Smooth muscle cell (in vitro differentiated cells): ENCODE measurements at regions not wholly inside any gene's neighbourhood (a gene's known extent, or its start where the extent isn't known, plus 50 kb on each side); places are given as distances from the start of the nearest gene placed in this dataset.

ENCODE experiments used
- DNase-seq: peaks from one replicate; lab custom pipeline; 2025; ENCODE audit not compliant: unreplicated experiment; lab: John Stamatoyannopoulos, UW
- H2AFZ ChIP-seq: fragments of 200-600 bp; sonication (generic); 2 replicates; pipeline ENCODE4 v1.6.0; 2016; ENCODE audit warnings: antibody characterized with exemption, low read depth, mild to moderate bottlenecking
- H3F3A ChIP-seq: fragments of 200-600 bp; sonication (generic); 2 replicates; pipeline ENCODE4 v1.6.0; 2017; ENCODE audit warnings: antibody characterized with exemption, low read depth
- H3K27ac ChIP-seq: fragments of 200-600 bp; sonication (generic); 2 replicates; pipeline ENCODE4 v1.5.1; 2016; ENCODE audit warnings: low read depth, mild to moderate bottlenecking
- H3K27me3 ChIP-seq: fragments of 200-600 bp; sonication (generic); 2 replicates; pipeline ENCODE4 v1.6.1; 2016; ENCODE audit warnings: low read depth, mild to moderate bottlenecking
- H3K36me3 ChIP-seq: fragments of 200-600 bp; sonication (generic); 2 replicates; pipeline ENCODE4 v1.5.1; 2016; ENCODE audit warnings: low read depth
- H3K4me1 ChIP-seq: fragments of 200-600 bp; sonication (generic); 2 replicates; pipeline ENCODE4 v1.5.1; 2016; ENCODE audit warnings: low read depth
- H3K4me2 ChIP-seq: fragments of 200-600 bp; sonication (generic); 2 replicates; pipeline ENCODE4 v1.6.0; 2016; ENCODE audit warnings: mild to moderate bottlenecking
- H3K4me3 ChIP-seq: fragments of 200-600 bp; sonication (generic); 2 replicates; pipeline ENCODE4 v1.5.1; 2016; ENCODE audit warnings: mild to moderate bottlenecking
- H3K79me2 ChIP-seq: fragments of 200-600 bp; sonication (generic); 2 replicates; pipeline ENCODE4 v1.6.0; 2016; ENCODE audit warnings: low read depth, mild to moderate bottlenecking
- H3K9ac ChIP-seq: fragments of 200-600 bp; sonication (generic); 2 replicates; pipeline ENCODE4 v1.6.0; 2016; ENCODE audit warnings: low read depth
- H3K9me3 ChIP-seq: fragments of 200-600 bp; sonication (generic); replicated peaks from 2 replicates; pipeline ENCODE4 v1.5.1; 2016; ENCODE audit warnings: low read depth
- H4K20me1 ChIP-seq: fragments of 200-600 bp; sonication (generic); 2 replicates; pipeline ENCODE4 v1.6.0; 2016; ENCODE audit warnings: low read depth
- WGBS: methylation state at CpG from one replicate; pipeline ENCODE4 v1.1.7; 2016; ENCODE audit warnings: low lambda C conversion rate; 5-methylcytosine and 5-hydroxymethylcytosine counted together
- TF ChIP-seq, protein P1 (sequence below): fragments of 200-600 bp; sonication (generic); IDR thresholded peaks from 2 replicates; pipeline ENCODE4 v1.5.1; 2017; ENCODE audit warnings: borderline replicate concordance, mild to moderate bottlenecking, antibody characterized with exemption; ENCODE audit not compliant: insufficient read depth, poor library complexity, severe bottlenecking

DNA sequence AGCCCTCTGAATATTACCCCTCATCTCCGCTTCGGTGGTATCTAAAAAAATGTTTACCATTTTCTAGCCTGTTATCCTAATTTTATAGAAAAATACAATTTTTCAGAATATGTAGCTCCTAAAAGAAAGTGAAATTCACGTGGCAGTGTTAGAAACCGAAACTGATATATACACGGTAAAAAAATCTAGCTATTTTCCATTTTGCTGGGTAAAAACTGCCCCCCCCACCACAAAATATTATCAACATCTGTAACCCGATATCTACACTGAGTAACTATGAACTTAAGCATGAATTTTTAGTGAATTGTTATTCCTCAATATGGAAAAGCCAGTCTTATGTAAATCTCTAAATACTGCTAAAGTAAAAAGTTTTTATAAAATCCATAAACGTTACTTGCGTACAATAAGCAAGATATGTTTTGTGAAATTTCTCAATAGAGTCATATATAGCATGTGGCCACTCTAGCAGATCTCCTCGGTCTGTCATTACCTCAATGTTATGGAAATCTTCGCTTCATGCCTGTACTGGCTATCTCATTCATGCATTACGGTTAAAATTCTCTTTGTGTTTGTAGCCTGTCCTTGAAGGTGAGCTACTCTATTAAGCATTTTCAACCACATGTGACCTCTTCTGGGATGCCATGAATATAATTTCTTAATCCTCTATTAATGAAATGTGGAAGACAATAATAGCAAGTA, 524.2 kb downstream of the TRIB2 start:
- H2AFZ ChIP-seq = no peak overlapping the region
- no peaks in the 10 kb centered on the region for H3F3A ChIP-seq
- no peaks in the 10 kb centered on the region for H3K79me2 ChIP-seq
- TF ChIP-seq, protein P1, sequence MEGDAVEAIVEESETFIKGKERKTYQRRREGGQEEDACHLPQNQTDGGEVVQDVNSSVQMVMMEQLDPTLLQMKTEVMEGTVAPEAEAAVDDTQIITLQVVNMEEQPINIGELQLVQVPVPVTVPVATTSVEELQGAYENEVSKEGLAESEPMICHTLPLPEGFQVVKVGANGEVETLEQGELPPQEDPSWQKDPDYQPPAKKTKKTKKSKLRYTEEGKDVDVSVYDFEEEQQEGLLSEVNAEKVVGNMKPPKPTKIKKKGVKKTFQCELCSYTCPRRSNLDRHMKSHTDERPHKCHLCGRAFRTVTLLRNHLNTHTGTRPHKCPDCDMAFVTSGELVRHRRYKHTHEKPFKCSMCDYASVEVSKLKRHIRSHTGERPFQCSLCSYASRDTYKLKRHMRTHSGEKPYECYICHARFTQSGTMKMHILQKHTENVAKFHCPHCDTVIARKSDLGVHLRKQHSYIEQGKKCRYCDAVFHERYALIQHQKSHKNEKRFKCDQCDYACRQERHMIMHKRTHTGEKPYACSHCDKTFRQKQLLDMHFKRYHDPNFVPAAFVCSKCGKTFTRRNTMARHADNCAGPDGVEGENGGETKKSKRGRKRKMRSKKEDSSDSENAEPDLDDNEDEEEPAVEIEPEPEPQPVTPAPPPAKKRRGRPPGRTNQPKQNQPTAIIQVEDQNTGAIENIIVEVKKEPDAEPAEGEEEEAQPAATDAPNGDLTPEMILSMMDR = no peak
- WGBS = 80% methylated on average over 11 of the region's 11 CpGs
- H4K20me1 ChIP-seq = no peaks in the 10 kb centered on the region
- no peak overlapping the region for H3K4me3 ChIP-seq
- no peaks in the 10 kb centered on the region for H3K4me1 ChIP-seq
- H3K9me3 ChIP-seq = no peaks in the 10 kb centered on the region
- no peaks in the 10 kb centered on the region for H3K27me3 ChIP-seq
- no peak overlapping the region for H3K9ac ChIP-seq
- H3K4me2 ChIP-seq = no peak overlapping the region
- H3K36me3 ChIP-seq = no peaks in the 10 kb centered on the region
- H3K27ac ChIP-seq = no peak overlapping the region
- no peak for DNase-seq

DNA sequence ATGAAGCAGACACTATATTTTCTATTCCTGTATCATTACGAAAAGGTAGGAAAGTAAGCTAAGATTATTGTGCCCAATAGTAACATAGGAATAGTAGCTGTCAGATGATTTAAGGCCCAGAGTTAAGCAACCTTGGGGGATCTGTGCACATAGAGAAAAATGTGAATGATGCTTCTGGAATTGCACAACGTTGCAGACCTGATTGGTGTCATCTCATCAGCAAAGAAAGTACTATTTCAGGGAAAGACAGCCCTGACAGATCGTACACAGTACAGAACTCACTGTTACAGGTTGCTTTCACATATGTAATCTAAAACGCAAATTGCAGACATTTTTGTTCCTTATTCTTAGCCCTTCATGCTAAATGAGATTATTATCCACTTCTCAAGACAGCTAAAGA, 535.9 kb downstream of the TRIB2 start:
- WGBS = 47% methylated on average over 4 of the region's 4 CpGs
- Histone ChIP-seq H3K27ac (no peak overlapping the region), H3K4me3 (no peak overlapping the region), H2AFZ (no peak overlapping the region), H3K9me3 (peaks cover 3% of the 10 kb centered on the region), H3K36me3 (no peaks in the 10 kb centered on the region), H3F3A (no peaks in the 10 kb centered on the region), H3K4me2 (no peak overlapping the region), H4K20me1 (no peaks in the 10 kb centered on the region), H3K79me2 (no peaks in the 10 kb centered on the region), H3K27me3 (no peaks in the 10 kb centered on the region), H3K4me1 (no peaks in the 10 kb centered on the region), H3K9ac (no peak overlapping the region)
- TF ChIP-seq, protein P1 = no peak
- no peak for DNase-seq

DNA sequence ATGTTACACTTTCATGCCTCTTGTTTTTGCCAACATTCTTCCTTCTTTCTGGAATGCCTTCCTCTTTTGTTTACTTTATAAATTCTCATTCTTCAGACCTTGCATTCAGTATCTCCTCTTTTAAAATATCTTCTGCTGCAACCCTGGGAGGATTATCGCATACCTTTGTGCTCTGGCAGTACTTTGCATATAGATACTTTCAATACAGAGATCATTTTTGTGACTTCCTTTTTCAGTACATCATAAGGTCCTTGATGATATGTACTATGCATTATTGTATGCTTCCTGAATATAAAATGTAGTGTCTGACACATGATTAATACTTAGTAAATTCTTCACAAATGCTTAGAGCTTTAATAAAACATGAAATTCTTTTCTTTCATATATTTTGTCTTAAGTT, 538.7 kb downstream of the TRIB2 start:
- Histone ChIP-seq H3K4me3 (no peak overlapping the region), H2AFZ (no peak overlapping the region), H3K27ac (no peak overlapping the region), H3K79me2 (no peaks in the 10 kb centered on the region), H3K36me3 (no peaks in the 10 kb centered on the region), H3K9ac (no peak overlapping the region), H3F3A (no peaks in the 10 kb centered on the region), H3K4me2 (no peak overlapping the region), H3K27me3 (no peaks in the 10 kb centered on the region), H4K20me1 (no peaks in the 10 kb centered on the region), H3K4me1 (no peaks in the 10 kb centered on the region), H3K9me3 (peaks cover 8% of the 10 kb centered on the region)
- DNase-seq = no peak
- TF ChIP-seq, protein P1 = no peak
- WGBS = 72% methylated on average over 1 of the region's 1 CpG

DNA sequence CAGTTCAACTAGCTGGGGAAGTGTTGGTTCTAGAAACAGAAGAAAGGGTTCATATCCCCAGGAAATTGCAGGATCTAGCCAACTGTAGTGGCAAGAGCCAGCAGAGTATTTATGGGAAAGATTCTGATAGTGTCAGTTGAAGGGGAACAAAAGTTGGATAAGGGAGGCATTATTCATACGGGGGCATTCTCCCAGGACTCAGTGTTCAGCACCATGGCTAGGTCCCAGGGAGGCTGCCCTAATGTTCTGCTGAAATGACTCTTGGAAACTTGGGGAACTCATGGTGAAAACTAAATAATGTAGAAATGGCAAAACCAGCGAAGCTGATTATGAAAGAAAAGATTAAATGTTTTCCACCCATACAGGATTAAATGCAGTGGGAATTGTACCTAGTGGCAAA, 543.7 kb downstream of the TRIB2 start:
- no peak overlapping the region for H3K27ac ChIP-seq
- no peaks in the 10 kb centered on the region for H3K79me2 ChIP-seq
- no peaks in the 10 kb centered on the region for H3K4me1 ChIP-seq
- no peaks in the 10 kb centered on the region for H3F3A ChIP-seq
- H3K4me3 ChIP-seq = no peak overlapping the region
- no peaks in the 10 kb centered on the region for H4K20me1 ChIP-seq
- no peak overlapping the region for H3K4me2 ChIP-seq
- TF ChIP-seq, protein P1 = no peak
- H3K36me3 ChIP-seq = no peaks in the 10 kb centered on the region
- H2AFZ ChIP-seq = no peak overlapping the region
- no peak overlapping the region for H3K9ac ChIP-seq
- WGBS = 48% methylated on average over 2 of the region's 2 CpGs
- DNase-seq = no peak
- H3K27me3 ChIP-seq = no peaks in the 10 kb centered on the region
- H3K9me3 ChIP-seq = peaks cover 8% of the 10 kb centered on the region
